ENCODE measurements at regions not wholly inside any gene's neighbourhood (a gene's known extent, or its start where the extent isn't known, plus 50 kb on each side); places are given as distances from the start of the nearest gene placed in this dataset.
"Not testable (repeated sequence)": the region's sequence is repeated elsewhere in the genome, so short reads cannot be mapped to it uniquely, and the experiment has no call there.

- in situ Hi-C loops (cut with MboI; ENCODE audit: low pct_unique_long_range_greater_than_20kb, low sequenced_read_pairs) = no loop called here
- no peak for DNase-seq
Observed at GRCh38 chr9:30258094-30258493, 2126.3 kb upstream of the ACO1 start.

- in situ Hi-C loops (cut with MboI; ENCODE audit: low pct_unique_long_range_greater_than_20kb, low sequenced_read_pairs) = no loop called here
Observed at GRCh38 chr9:30280229-30280900, 2104.1 kb upstream of the ACO1 start.

GRCh38 chr9:30289435-30289834 is 2095.0 kb upstream of the ACO1 start:
- DNase-seq = no peak
- in situ Hi-C loops (cut with MboI; ENCODE audit: low pct_unique_long_range_greater_than_20kb, low sequenced_read_pairs) = no loop called here

More at GRCh38 chr9:30280229-30280900, 2104.1 kb upstream of the ACO1 start:
- DNase-seq = no peak

GRCh38 chr9:30292026-30292425 is 2092.4 kb upstream of the ACO1 start:
- in situ Hi-C loops (cut with MboI; ENCODE audit: low pct_unique_long_range_greater_than_20kb, low sequenced_read_pairs); DNase-seq: not testable (repeated sequence)

- DNase-seq = no peak
- in situ Hi-C loops (cut with MboI; ENCODE audit: low pct_unique_long_range_greater_than_20kb, low sequenced_read_pairs) = no loop called here
Observed at GRCh38 chr9:30293231-30293630, 2091.2 kb upstream of the ACO1 start.

GRCh38 chr9:30299126-30299780 is 2085.2 kb upstream of the ACO1 start:
- DNase-seq = no peak
- in situ Hi-C loops (cut with MboI; ENCODE audit: low pct_unique_long_range_greater_than_20kb, low sequenced_read_pairs) = no loop called here

GRCh38 chr9:30301271-30301963 is 2083.0 kb upstream of the ACO1 start:
- in situ Hi-C loops (cut with MboI; ENCODE audit: low pct_unique_long_range_greater_than_20kb, low sequenced_read_pairs) = no loop called here
- peak; percentile 88 for DNase-seq

- DNase-seq = no peak
- in situ Hi-C loops (cut with MboI; ENCODE audit: low pct_unique_long_range_greater_than_20kb, low sequenced_read_pairs) = no loop called here
Observed at GRCh38 chr9:30310711-30311110, 2073.7 kb upstream of the ACO1 start.

- no peak for DNase-seq
- in situ Hi-C loops (cut with MboI; ENCODE audit: low pct_unique_long_range_greater_than_20kb, low sequenced_read_pairs) = no loop called here
Observed at GRCh38 chr9:30329431-30329830, 2055.0 kb upstream of the ACO1 start.

- in situ Hi-C loops (cut with MboI; ENCODE audit: low pct_unique_long_range_greater_than_20kb, low sequenced_read_pairs) = no loop called here
- DNase-seq = no peak
Observed at GRCh38 chr9:30348904-30349303, 2035.5 kb upstream of the ACO1 start.

- in situ Hi-C loops (cut with MboI; ENCODE audit: low pct_unique_long_range_greater_than_20kb, low sequenced_read_pairs) = no loop called here
- no peak for DNase-seq
Observed at GRCh38 chr9:30349526-30350513, 2034.6 kb upstream of the ACO1 start.

- no peak for DNase-seq
- in situ Hi-C loops (cut with MboI; ENCODE audit: low pct_unique_long_range_greater_than_20kb, low sequenced_read_pairs) = no loop called here
Observed at GRCh38 chr9:30356221-30356620, 2028.2 kb upstream of the ACO1 start.

GRCh38 chr9:30362373-30362772 is 2022.1 kb upstream of the ACO1 start:
- in situ Hi-C loops (cut with MboI; ENCODE audit: low pct_unique_long_range_greater_than_20kb, low sequenced_read_pairs) = no loop called here
- no peak for DNase-seq

GRCh38 chr9:30366140-30366539 is 2018.3 kb upstream of the ACO1 start:
- in situ Hi-C loops (cut with MboI; ENCODE audit: low pct_unique_long_range_greater_than_20kb, low sequenced_read_pairs) = not testable (repeated sequence)

GRCh38 chr9:30382271-30382670 is 2002.2 kb upstream of the ACO1 start:
- no peak for DNase-seq
- in situ Hi-C loops (cut with MboI; ENCODE audit: low pct_unique_long_range_greater_than_20kb, low sequenced_read_pairs) = no loop called here

More at GRCh38 chr9:30366140-30366539, 2018.3 kb upstream of the ACO1 start:
- DNase-seq = not testable (repeated sequence)

GRCh38 chr9:30410273-30410672 is 1974.2 kb upstream of the ACO1 start:
- DNase-seq = no peak
- in situ Hi-C loops (cut with MboI; ENCODE audit: low pct_unique_long_range_greater_than_20kb, low sequenced_read_pairs) = no loop called here

- in situ Hi-C loops (cut with MboI; ENCODE audit: low pct_unique_long_range_greater_than_20kb, low sequenced_read_pairs) = no loop called here
- DNase-seq = no peak
Observed at GRCh38 chr9:30411571-30411970, 1972.9 kb upstream of the ACO1 start.

- DNase-seq = no peak
- in situ Hi-C loops (cut with MboI; ENCODE audit: low pct_unique_long_range_greater_than_20kb, low sequenced_read_pairs) = no loop called here
Observed at GRCh38 chr9:30459156-30459555, 1925.3 kb upstream of the ACO1 start.

- in situ Hi-C loops (cut with MboI; ENCODE audit: low pct_unique_long_range_greater_than_20kb, low sequenced_read_pairs) = no loop called here
- no peak for DNase-seq
Observed at GRCh38 chr9:30476826-30477225, 1907.6 kb upstream of the ACO1 start.
